ENCODE measurements at regions not wholly inside any gene's neighbourhood (a gene's known extent, or its start where the extent isn't known, plus 50 kb on each side); places are given as distances from the start of the nearest gene placed in this dataset.

GRCh38 chr11:30730011-30730410 is 143.9 kb upstream of the MPPED2 start:
- no peak overlapping the region for H3K27ac ChIP-seq
- DNase-seq (ENCODE audit: low spot score), result no peak
- ChIA-PET CTCF (no interaction called here), POLR2A (ENCODE audit: low non-redundant PET) (no interaction called here)
- TF ChIP-seq CTCF (conservative IDR thresholded peaks at IDR 0.05; ENCODE audit: low read depth), result no peak

GRCh38 chr11:30729187-30729713 is 143.1 kb upstream of the MPPED2 start:
- ChIA-PET POLR2A (ENCODE audit: low non-redundant PET) (no interaction called here), CTCF (no interaction called here)
- no peak overlapping the region for H3K27ac ChIP-seq
- TF ChIP-seq CTCF (conservative IDR thresholded peaks at IDR 0.05; ENCODE audit: low read depth), result no peak
- no peak for DNase-seq (ENCODE audit: low spot score)

- ChIA-PET CTCF (no interaction called here), POLR2A (ENCODE audit: low non-redundant PET) (no interaction called here)
- DNase-seq (ENCODE audit: low spot score), result no peak
- no peak overlapping the region for H3K27ac ChIP-seq
- TF ChIP-seq CTCF (conservative IDR thresholded peaks at IDR 0.05; ENCODE audit: low read depth), result no peak
These were observed 139.6 kb upstream of the MPPED2 start for GRCh38 chr11:30725645-30726195.

- POLR2A ChIA-PET (ENCODE audit: low non-redundant PET), result no interaction called here
- no peak for TF ChIP-seq CTCF (conservative IDR thresholded peaks at IDR 0.05; ENCODE audit: low read depth)
- CTCF ChIA-PET, result no interaction called here
- no peak for DNase-seq (ENCODE audit: low spot score)
- no peak overlapping the region for H3K27ac ChIP-seq
These were observed 138.1 kb upstream of the MPPED2 start for GRCh38 chr11:30724274-30724673.

- DNase-seq (ENCODE audit: low spot score), result no peak
- POLR2A ChIA-PET (ENCODE audit: low non-redundant PET), result no interaction called here
- no peak for TF ChIP-seq CTCF (conservative IDR thresholded peaks at IDR 0.05; ENCODE audit: low read depth)
- CTCF ChIA-PET, result no interaction called here
- no peak overlapping the region for H3K27ac ChIP-seq
These were observed 133.2 kb upstream of the MPPED2 start for GRCh38 chr11:30719371-30719770.

- TF ChIP-seq CTCF (conservative IDR thresholded peaks at IDR 0.05; ENCODE audit: low read depth), result no peak
- POLR2A ChIA-PET (ENCODE audit: low non-redundant PET), result no interaction called here
- no peak overlapping the region for H3K27ac ChIP-seq
- CTCF ChIA-PET, result interaction anchor here (0.6 kb wide), 1 partner anchor 124 kb away, joined by 3 read pairs; no protein-coding TSS in a partner anchor
- no peak for DNase-seq (ENCODE audit: low spot score)
These were observed 131.5 kb upstream of the MPPED2 start for GRCh38 chr11:30717641-30718040.

All from RWPE1 (cell line).